ENCODE measurements at regions not wholly inside any gene's neighbourhood (a gene's known extent, or its start where the extent isn't known, plus 50 kb on each side); places are given as distances from the start of the nearest gene placed in this dataset.

DNA sequence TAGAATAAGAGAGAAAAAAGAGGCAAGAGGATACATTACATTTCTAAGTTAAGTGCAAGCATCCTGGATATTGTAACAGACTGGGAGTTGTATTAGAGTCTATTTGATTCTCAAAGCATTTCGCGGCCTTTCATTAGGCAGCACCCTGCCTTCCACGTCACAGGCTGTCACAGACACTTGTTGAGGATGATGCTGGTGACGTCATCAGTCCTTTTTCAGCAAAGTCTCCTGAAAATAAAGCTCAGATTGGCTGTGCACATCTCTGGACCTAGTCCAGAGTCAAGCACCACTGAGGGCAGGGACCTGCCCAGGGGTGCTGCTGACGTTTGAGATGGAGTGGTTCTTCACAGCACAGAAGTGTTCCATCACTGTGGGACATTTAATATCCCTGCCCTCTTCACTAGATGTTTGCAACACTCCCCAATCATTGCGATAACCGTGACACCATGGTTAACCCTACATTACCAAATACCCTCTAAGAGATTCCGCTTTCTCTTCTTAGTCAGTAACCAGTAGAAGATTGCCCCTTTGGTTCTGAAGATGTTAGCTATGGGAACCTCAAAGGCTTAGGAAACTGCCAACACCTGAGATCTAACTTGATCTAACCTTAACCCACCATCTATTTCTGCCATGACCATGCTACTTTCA is 72.7 kb upstream of the F3 start:
- peak; percentile 63 to 86 (median 80) for DNase-seq

DNA sequence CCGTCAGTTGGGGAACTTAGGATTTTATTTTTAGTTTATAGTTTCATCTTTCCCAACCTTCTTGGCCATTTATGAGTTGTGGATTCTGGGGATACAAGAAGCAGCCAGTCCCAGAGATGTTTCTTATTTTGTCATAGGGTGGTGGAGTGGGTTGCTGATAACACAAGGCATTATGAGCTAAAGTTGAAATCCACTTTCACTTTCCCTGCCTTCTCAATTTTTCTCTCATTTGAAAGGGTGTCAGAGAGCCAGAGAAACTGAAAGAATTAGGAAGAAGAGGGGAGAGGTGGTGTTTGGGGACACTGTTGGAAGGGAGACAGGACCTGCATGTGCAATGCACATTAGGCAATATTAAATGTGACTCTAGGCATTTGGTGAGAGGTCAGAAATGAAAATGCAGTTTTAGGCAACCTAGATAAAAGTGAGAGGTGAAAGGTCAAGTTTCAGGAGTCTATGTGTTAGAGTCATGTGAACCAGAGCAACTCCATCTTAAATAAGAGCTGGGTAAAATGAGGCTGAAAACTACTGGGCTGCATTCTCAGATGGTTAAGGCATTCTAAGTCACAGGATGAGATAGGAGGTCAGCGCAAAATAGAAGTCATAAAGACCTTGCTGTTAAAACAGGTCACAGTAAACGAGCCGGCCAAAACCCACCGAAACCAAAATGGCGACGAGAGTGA is 71.1 kb upstream of the F3 start:
- peak; percentile 45 to 56 (median 51) for DNase-seq

DNA sequence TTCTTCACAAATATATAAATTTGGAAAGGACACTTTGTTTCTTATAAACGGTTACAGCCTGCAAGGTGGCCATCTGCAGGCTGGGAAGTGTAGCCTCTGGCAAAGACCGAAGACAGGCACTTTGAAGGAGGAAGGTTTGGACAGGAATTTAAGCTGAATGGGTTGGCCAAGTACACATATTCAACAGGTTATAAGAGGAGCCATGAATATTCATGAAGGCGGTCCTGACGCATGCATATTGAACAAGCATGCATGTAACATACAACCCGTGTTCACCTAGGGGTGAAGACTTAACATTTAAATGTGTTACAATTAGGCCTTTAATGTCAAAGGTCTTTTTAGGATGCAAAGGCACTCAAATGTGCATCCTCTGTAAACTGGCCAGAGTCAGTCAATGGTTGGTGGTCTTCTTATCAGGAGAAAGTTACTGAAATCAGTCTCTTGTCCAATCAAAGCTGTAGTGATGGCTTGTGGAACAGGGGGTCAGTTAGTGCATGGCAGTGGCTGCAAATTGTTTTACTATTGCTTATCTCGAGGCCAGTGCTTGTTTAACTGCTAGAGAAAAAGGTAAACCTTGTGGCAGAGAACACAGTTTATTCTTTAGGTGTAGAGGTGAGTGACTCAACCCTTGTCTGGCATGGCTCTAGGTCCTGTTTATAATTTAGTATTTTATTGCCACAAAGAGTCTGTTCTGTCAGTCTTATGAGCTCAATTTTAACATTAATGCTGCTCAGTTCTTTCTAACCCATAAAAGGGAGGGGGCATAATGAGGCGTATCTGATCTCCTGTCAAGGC is 70.3 kb upstream of the F3 start:
- DNase-seq = no peak

DNA sequence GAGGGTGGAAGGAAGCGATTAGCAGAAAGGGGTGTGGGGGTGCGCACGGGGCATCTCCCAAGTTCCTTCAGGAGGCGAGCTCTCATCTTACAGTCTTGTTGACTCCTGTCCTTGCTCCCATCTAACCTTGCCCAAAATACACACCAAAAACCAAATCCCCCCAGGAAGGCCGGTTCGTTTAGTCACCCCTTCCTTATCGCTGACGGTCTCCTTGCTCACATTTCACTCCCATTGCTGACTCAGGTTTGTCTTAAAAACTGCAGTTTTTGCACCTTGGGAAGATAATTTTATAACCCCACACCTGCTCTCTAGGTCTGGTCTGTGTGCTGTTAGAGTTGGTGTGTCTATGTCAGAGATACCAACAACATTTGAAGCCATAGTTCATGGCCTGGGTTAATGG is 68.1 kb upstream of the F3 start:
- no peak for DNase-seq

DNA sequence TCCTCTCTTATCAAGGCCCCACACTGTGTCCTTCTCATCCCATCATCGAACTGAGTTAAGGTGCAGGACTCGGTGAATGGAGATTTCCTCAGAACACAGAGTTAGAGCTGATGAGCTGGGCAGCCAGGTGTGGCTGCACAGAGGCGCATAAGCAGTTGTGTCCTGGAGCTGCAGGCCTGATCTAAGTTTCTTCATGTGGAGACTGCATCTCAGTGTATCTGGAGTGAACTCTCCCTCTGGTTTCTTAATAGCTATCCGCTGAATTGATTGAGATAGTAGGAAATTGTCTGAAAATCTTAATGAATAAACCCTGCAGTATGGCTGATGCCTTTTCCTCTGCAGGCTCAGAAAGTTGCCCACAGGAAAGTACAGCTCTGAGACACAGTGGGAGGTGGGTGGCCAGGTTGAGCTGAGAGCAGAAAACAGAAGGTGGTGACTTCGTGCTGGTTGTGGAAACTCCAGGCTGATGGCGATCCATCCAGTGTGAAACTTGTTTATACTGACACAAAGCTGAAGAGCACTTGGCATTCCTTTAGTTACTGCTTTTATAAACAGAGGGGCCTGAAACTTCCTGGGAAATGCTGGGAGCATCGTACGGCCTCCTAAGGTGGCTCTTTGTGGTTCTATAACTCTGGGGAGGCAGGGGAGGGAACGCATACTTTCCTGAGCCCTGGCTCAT is 67.4 kb upstream of the F3 start:
- peak; percentile 44 to 54 (median 53) for DNase-seq

DNA sequence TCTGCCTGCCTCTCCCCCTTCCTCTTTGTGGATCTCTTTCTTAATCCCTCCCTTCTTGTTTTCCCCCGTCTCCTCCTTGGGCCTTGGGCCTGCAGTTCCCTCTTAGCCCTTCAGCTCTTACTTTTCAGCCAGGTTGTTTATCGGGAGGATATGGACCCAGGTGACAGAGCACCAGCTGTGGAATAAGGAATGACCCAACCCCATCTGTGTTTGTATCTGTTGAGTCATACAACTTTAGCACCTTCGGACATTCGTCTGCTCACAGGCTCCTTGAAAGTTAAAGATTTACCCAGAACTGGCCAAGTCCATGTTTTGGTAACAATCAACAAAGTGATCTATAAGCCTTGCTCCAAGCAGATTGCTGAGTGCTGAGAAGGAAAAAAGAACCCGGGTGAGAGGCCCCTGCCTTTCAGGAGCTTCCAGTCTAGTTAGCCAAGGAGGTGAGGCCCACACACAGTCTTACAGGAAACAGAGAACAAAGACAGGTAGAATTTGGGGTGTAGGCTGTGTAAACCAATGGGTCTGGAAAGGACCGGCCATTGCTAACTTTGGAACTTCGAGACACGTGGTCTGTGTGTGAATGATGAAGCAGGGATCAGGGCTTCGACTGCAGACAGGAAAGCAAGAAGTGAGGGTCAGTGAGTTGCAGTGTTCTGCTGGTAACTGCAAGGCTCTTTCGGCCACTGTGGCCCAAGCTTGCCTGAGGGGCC is 66.7 kb upstream of the F3 start:
- no peak for DNase-seq

DNA sequence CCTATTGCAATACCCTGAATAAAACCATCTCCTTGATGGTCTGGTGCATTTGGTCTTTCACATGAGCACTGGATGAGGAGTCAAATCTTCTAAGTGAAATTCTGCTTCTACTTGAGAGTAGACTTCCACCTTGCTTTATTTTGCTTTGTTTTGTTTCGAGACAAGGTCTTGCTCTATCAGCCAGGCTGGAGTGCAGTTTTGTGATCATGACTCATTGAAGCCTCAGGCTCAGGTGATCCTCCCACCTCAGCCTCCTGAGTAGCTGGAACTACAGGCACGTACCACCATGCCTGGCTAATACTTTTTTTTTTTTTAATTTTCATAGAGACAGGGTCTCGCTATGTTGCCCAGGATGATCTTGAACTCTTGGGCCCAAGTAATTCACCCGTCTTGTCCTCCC is 65.8 kb upstream of the F3 start:
- no peak for DNase-seq

DNA sequence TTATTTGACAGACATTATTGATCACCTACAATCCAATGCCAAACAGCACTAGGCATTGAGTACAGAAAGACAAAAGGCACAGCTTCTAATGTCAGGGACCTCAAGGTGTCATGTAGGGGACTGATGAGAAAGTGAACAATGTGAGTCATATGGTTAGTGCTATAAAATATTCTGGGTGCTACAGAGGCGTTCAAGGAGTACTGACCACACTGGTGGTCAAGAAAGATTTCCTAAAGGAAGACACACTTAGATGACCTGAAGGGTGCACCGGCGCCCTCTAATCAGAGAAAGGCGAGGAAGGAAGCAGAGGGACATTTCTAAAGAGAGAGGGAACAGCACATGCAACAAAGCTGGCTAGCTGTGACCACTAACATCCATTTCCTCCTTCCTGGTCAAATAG is 64.9 kb upstream of the F3 start:
- no peak for DNase-seq

DNA sequence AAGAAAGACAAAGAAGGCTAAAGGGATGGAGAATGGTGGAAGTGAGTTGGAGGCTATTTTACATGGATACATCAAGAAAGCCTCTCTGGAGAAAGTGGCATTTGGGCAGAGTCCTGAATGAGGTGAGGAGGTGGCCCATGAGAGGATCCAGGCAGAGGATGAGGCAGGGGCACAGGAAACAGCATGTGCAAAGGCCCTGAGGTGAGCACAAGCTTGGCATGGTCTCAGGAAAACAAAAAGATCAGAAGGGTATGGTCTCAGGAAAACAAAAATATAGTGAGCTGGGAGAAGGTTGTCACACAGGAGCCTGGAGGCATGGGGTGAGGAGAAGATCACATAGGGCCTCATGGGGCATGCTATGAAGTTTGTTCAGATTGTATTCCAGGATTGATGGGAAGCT is 62.1 kb upstream of the F3 start:
- no peak for DNase-seq

DNA sequence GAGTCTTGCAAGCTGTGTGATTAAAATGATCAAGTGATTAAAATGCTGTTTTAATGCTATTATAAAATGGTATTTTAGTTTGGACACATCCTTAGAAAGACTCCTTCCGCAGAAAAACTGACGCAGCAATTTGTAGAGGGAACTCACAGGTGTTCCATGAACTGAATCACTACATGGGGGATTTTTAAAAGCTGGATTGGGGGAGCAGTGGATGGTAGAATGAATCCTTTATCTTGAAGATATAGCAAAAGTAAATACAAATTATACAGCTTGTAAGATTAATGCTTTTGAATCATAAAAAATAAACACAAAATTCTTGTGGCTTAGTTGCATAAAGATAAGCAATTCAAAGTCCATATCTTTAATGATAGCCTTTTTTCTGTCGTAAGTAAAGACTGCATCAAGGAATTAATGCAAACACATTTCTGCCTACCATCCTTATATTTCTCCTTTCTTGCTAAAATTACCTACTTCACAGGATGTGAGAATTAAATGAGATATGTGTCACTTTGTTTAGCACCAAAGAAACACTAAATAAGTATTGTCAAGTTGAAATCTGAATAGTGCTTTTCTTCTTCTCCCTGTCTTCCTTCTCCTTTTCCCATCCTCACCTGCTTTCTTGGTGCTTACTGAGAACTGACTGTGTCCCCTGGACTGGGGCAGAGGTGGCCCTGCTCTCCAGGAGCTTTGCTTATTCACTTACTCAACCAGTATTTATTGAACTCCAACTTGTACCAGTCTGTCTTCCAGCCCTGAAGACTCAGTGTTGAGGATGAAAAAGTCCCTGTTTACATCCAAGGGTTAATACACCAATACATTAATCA is 61.5 kb upstream of the F3 start:
- DNase-seq = peak; percentile 69 to 73 (median 72)

DNA sequence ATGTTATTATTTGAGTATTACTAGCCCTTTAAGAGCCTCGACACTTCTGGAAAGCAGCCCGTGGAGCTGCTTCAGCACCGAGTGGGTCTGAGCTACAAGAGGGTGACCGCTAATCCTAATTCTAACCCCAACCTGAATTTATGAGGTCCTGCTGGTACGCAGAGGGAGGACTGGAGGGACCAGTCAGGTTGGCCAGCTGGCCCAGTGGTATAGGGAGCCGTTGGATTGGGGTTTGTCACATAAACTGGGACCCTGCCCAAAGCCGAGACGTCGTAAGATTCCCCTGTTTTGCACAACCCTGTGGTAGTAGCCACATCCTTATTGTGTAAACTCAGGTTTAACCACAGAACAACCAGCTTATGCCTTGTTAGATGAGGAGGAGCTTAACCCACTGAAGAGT is 60.8 kb upstream of the F3 start:
- peak; percentile 70 to 76 (median 75) for DNase-seq

DNA sequence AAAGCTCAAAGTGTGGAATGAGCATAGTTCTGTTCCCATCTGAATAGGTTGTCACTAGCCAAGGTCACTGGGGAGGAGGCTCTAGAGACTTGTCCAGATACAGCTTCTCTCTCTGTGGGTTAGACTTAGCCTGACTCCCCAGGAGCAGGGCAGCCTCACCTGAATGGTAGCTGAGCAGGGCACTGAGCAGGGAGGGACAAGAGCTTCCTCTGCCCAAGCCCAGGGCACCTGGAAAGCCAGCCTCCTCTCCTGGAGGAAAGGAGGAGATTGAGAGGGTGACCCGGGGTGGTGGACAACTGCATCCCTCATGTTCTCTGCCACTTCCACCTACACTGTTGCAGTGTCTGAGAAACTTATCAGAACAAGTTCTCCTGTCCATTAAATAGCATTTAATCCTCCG is 59.0 kb upstream of the F3 start:
- no peak for DNase-seq

DNA sequence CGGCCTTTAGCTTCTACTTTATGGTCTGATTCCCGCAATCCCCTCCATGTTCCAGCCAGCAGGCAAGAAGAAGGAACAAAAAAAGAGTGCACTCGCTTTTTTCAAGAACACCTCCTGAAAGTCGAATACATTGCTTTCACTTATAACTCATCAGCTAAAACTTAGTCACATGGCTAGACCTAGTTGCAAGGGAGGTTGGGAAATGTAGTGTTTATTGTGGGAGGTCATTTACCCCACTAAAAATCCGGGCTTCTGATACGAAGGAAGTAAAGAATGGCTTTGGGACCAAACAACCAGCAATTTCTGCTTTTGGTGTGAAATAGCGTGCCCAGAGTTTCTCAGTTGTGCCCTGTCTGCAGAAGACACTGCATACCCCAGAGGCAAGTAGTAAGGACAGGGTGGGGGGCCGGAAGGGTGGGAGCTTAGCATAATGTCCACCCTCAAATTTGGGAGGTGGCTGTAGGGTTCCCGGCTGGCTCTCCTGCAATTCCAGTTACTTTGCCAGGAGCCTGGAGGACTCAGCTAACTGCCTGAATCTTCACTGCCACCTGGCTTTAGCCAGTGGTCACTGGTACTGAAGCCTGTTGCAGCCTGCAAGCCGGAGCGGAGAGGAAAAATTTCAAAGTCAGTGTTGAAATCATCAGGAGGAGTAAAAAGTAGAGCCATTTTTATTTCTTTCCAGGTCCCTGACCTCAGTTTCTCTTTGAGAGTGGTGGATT is 57.7 kb upstream of the F3 start:
- DNase-seq = peak; percentile 53 to 71 (median 68)

DNA sequence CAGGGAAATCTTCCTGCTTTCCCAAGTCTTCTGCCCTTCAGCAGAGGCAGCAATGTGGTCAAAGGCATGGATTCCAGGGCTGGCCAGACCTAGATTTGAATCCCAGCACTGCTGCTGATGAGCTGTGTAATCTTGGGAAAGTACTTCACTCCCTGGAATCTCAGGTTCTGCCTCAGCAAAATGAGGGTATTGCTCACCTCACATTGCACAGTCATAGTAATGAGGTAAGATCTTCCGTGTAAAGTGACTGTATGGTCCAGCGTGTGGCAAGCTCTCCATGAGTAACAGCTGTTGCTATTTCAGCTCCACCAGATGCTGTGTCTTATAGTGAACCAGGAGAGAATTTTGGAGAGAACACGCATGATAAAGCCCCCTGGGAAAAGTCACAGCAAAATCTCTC is 56.1 kb upstream of the F3 start:
- peak; percentile 54 to 73 (median 72) for DNase-seq

DNA sequence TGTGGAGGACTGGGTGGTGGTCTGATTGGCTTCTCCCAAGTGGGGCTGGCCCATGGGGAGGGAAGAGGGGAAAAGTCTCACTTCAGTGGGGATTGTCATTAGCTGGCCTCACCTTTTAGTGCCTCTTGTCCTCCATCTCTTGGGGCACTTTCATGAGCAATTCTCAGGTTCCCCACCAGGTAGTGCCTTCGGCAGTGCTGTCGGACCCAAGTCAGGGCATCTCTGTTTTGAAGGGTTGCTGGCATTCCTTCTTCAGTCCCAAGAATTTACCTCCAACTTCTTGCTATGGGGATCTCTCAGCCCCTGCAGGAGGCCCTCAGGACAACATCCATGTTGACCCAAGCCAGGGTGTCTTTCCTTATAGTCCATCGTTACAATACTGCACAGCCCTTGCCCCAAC is 54.7 kb upstream of the F3 start:
- DNase-seq = no peak

DNA sequence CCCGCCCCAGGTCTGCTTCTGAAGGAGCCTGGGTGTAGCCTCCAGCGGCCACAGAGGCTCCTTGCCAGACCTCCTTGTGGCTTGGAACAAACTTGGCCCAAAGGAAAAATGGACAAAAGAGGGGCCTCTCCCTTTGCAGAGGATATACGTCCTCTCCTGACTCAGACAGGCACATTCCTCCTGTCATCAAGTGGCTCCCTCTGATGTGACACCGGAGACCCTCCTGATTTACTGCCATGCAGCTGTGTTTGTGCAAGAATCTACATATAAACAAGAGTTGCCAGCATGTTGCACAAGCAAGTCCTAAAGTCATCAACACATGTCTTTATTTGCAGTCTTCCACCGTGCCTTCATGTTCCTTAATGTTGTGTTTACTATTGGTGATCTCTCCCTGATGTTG is 54.1 kb upstream of the F3 start:
- DNase-seq = no peak

DNA sequence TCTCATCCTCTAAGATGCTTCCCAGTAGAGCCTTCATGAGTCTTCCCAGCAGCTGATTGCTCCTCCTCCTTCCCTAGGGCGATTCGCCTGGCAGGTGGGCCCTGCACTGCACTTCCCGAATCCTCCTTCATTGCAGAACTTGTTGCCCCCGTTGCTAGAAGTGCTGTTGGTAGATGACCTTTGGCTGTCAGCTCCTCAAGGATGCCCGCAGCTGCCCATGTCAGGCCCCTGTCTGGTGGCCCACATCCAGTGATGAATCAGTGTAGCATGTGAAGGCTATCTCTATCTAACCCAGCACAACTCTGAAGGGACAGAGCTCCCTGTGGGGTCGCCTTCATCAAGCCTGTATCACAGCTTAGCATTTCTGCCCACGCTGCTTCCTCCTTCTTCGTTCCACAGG is 52.1 kb upstream of the F3 start:
- DNase-seq = no peak

DNA sequence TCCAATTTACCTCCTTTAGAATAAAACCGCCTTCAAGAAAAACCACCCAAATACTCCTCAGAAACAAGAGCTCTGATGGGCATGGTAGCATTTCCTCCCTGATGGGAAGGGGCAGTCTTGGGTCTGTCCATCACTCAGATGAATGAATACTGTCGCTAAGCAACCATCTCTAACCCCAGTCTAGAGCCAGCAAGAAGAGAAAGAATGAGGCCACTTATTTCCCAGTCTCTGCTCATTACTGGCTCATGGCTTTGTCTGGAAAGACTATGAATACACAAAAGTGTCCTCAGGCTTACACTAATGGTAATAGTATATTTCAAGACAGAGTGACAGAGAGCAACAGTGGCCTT is 51.0 kb upstream of the F3 start:
- DNase-seq = no peak

DNA sequence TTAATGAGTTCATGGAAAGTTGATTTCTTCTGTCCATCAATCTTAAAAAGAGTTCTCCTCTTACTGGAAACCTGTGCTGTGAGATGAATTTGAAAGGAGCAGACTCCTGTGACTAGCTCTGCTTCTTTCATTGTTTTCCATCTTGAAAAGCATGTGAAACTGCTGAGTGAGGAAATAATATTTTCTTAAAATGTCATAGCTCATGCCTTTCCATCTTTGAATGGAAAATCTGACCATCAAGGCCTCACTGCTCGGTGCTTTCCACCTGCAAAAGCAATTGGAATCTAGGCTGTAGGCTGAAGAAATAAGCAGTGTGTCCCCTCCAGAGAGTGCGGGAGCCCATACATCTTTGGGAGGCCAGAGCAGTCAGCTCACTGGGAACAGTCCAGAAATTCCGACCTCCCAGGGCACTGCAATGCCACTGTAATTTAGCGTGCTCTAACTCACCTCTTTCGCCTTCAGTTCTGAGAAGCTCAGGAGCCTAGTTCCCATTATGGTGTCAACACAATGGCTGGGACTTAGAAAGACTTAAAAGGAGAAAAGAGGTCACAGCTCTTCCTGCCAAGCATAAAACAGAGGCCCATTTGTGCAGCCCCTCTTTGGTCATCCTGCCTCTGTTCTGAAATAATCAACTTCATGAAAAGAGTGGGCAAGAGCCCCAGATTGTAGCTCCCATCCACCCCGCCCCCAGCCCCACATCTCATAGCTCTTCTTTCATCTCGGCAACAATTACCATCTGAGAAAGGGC is 50.4 kb upstream of the F3 start:
- no peak for DNase-seq
